ENCODE measurements at regions not wholly inside any gene's neighbourhood (a gene's known extent, or its start where the extent isn't known, plus 50 kb on each side); places are given as distances from the start of the nearest gene placed in this dataset.

- H3K4me1 Mint-ChIP-seq, result no peaks in the 10 kb centered on the region
- no peaks in the 10 kb centered on the region for H3K36me3 Mint-ChIP-seq
- TF ChIP-seq CTCF (IDR thresholded peaks at IDR 0.05), result no peak
- no peaks in the 10 kb centered on the region for H3K27me3 Mint-ChIP-seq (ENCODE audit: low read depth in 2 of 2)
- ATAC-seq (no peak), DNase-seq (no peak)
- WGBS (ENCODE audit: insufficient coverage), result 82% methylated on average over 5 of the region's 5 CpGs
- H3K4me3 Mint-ChIP-seq, result no peak overlapping the region
- Histone ChIP-seq H3K4me1 (ENCODE audit: control insufficient read depth, insufficient read depth, low read length) (no peaks in the 10 kb centered on the region), H3K9me3 (ENCODE audit: control insufficient read depth, insufficient read depth, low read length) (no peaks in the 10 kb centered on the region), H3K27me3 (ENCODE audit: control insufficient read depth, insufficient read depth, low read length) (no peaks in the 10 kb centered on the region), H3K27ac (ENCODE audit: low read length) (no peak overlapping the region), H3K4me3 (ENCODE audit: low read length) (no peak overlapping the region), H3K36me3 (ENCODE audit: control insufficient read depth, insufficient read depth, low read length) (no peaks in the 10 kb centered on the region)
- H3K27ac Mint-ChIP-seq, result no peak overlapping the region
- no peaks in the 10 kb centered on the region for H3K9me3 Mint-ChIP-seq
- intact Hi-C loops (cut with micrococcal nuclease), result no loop called here
Observed at GRCh38 chr12:76622351-76622750, 62.8 kb upstream of the OSBPL8 start.

GRCh38 chr12:76622915-76623314, 63.3 kb upstream of the OSBPL8 start:
- H3K36me3 Mint-ChIP-seq, result no peaks in the 10 kb centered on the region
- no peak for ATAC-seq
- no peak overlapping the region for H3K4me3 Mint-ChIP-seq
- intact Hi-C loops (cut with micrococcal nuclease), result no loop called here
- no peaks in the 10 kb centered on the region for H3K9me3 Mint-ChIP-seq
- H3K27me3 Mint-ChIP-seq (ENCODE audit: low read depth in 2 of 2), result no peaks in the 10 kb centered on the region
- Histone ChIP-seq H3K27ac (ENCODE audit: low read length) (no peak overlapping the region), H3K36me3 (ENCODE audit: control insufficient read depth, insufficient read depth, low read length) (no peaks in the 10 kb centered on the region), H3K4me3 (ENCODE audit: low read length) (no peak overlapping the region), H3K4me1 (ENCODE audit: control insufficient read depth, insufficient read depth, low read length) (no peaks in the 10 kb centered on the region), H3K27me3 (ENCODE audit: control insufficient read depth, insufficient read depth, low read length) (no peaks in the 10 kb centered on the region), H3K9me3 (ENCODE audit: control insufficient read depth, insufficient read depth, low read length) (no peaks in the 10 kb centered on the region)
- no peak overlapping the region for H3K27ac Mint-ChIP-seq
- H3K4me1 Mint-ChIP-seq, result no peaks in the 10 kb centered on the region
- no peak for DNase-seq
- no peak for TF ChIP-seq CTCF (IDR thresholded peaks at IDR 0.05)

GRCh38 chr12:76623931-76624330, 64.4 kb upstream of the OSBPL8 start:
- Mint-ChIP-seq H3K9me3 (no peaks in the 10 kb centered on the region), H3K36me3 (no peaks in the 10 kb centered on the region), H3K27ac (no peak overlapping the region), H3K27me3 (ENCODE audit: low read depth in 2 of 2) (no peaks in the 10 kb centered on the region), H3K4me3 (no peak overlapping the region), H3K4me1 (no peaks in the 10 kb centered on the region)
- intact Hi-C loops (cut with micrococcal nuclease), result no loop called here
- DNase-seq (no peak), ATAC-seq (no peak)
- Histone ChIP-seq H3K9me3 (ENCODE audit: control insufficient read depth, insufficient read depth, low read length) (no peaks in the 10 kb centered on the region), H3K27ac (ENCODE audit: low read length) (no peak overlapping the region), H3K27me3 (ENCODE audit: control insufficient read depth, insufficient read depth, low read length) (no peaks in the 10 kb centered on the region), H3K36me3 (ENCODE audit: control insufficient read depth, insufficient read depth, low read length) (no peaks in the 10 kb centered on the region), H3K4me1 (ENCODE audit: control insufficient read depth, insufficient read depth, low read length) (no peaks in the 10 kb centered on the region), H3K4me3 (ENCODE audit: low read length) (no peak overlapping the region)
- TF ChIP-seq CTCF (IDR thresholded peaks at IDR 0.05), result no peak
- 100% methylated on average over 2 of the region's 2 CpGs for WGBS (ENCODE audit: insufficient coverage)

GRCh38 chr12:76627346-76628135, 68.0 kb upstream of the OSBPL8 start:
- no peaks in the 10 kb centered on the region for H3K4me1 Mint-ChIP-seq
- intact Hi-C loops (cut with micrococcal nuclease), result no loop called here
- no peaks in the 10 kb centered on the region for H3K27me3 ChIP-seq (ENCODE audit: control insufficient read depth, insufficient read depth, low read length)
- no peak for TF ChIP-seq CTCF (IDR thresholded peaks at IDR 0.05)
- no peaks in the 10 kb centered on the region for H3K36me3 Mint-ChIP-seq
- H3K4me3 Mint-ChIP-seq, result no peak overlapping the region
- H3K9me3 Mint-ChIP-seq, result no peaks in the 10 kb centered on the region
- DNase-seq, result no peak
- no peaks in the 10 kb centered on the region for H3K36me3 ChIP-seq (ENCODE audit: control insufficient read depth, insufficient read depth, low read length)
- no peaks in the 10 kb centered on the region for H3K9me3 ChIP-seq (ENCODE audit: control insufficient read depth, insufficient read depth, low read length)
- no peaks in the 10 kb centered on the region for H3K4me1 ChIP-seq (ENCODE audit: control insufficient read depth, insufficient read depth, low read length)
- WGBS (ENCODE audit: insufficient coverage), result 94% methylated on average over 4 of the region's 4 CpGs
- no peak overlapping the region for H3K4me3 ChIP-seq (ENCODE audit: low read length)
- no peaks in the 10 kb centered on the region for H3K27me3 Mint-ChIP-seq (ENCODE audit: low read depth in 2 of 2)
- H3K27ac ChIP-seq (ENCODE audit: low read length), result no peak overlapping the region
- ATAC-seq, result no peak
- H3K27ac Mint-ChIP-seq, result no peak overlapping the region

Data from natural killer cell (primary cell).